H1 (cell line): ENCODE measurements at regions not wholly inside any gene's neighbourhood (a gene's known extent, or its start where the extent isn't known, plus 50 kb on each side); places are given as distances from the start of the nearest gene placed in this dataset.

Source experiments
- ATF3 ChIP-seq: IDR thresholded peaks from 2 replicates; pipeline ENCODE4 v1.6.1; 2011; ENCODE audit warnings: low read depth, mild to moderate bottlenecking, low read length; ENCODE audit not compliant: insufficient read depth
- CTCF ChIP-seq, 3 experiments: IDR thresholded peaks; 1 replicate in 2 of 3; 2 replicates in 1 of 3; pipeline versions ENCODE4 v1.5.1 to v1.6.1; 2011; ENCODE audit warnings: low read length in 3 of 3, mild to moderate bottlenecking in 3 of 3, inconsistent platforms in 2 of 3, low read depth in 1 of 3, moderate library complexity in 1 of 3; ENCODE audit not compliant: insufficient read depth in 1 of 3; ENCODE audit errors: control extremely low read depth in 1 of 3
- EP300 ChIP-seq, 2 experiments: IDR thresholded peaks; 1 replicate in 1 of 2; 2 replicates in 1 of 2; pipeline ENCODE4 v1.6.1; 2011 to 2012; ENCODE audit warnings: low read depth in 2 of 2, low read length in 2 of 2, mild to moderate bottlenecking in 2 of 2, borderline replicate concordance in 1 of 2, inconsistent platforms in 1 of 2, moderate library complexity in 1 of 2
- EZH2 ChIP-seq: fragments of 200-600 bp; sonication (generic); IDR thresholded peaks from 2 replicates; pipeline ENCODE4 v1.7.1; 2012; ENCODE audit warnings: low read depth, mild to moderate bottlenecking, moderate library complexity, low read length, inconsistent platforms; ENCODE audit not compliant: severe bottlenecking
- MAFK ChIP-seq: IDR thresholded peaks from 2 replicates; pipeline ENCODE4 v1.6.1; 2012; ENCODE audit warnings: low read depth, mild to moderate bottlenecking, improper control_type of control experiment, low read length
- MAX ChIP-seq: IDR thresholded peaks from 2 replicates; pipeline ENCODE4 v1.6.1; 2012; ENCODE audit warnings: inconsistent platforms
- POLR2A ChIP-seq, 2 experiments: IDR thresholded peaks; 1 replicate in 1 of 2; 2 replicates in 1 of 2; pipeline ENCODE4 v1.6.1; 2011; ENCODE audit warnings: low read depth in 2 of 2, low read length in 2 of 2, mild to moderate bottlenecking in 2 of 2; ENCODE audit errors: control extremely low read depth in 1 of 2
- RAD21 ChIP-seq, 2 experiments: IDR thresholded peaks in 1 of 2; conservative IDR thresholded peaks in 1 of 2; 2 replicates each; pipeline ENCODE4 v1.6.1; 2011; ENCODE audit warnings: low read depth in 2 of 2, low read length in 2 of 2, improper control_type of control experiment in 1 of 2, inconsistent platforms in 1 of 2, mild to moderate bottlenecking in 1 of 2, moderate library complexity in 1 of 2
- SP1 ChIP-seq: IDR thresholded peaks from 2 replicates; pipeline ENCODE4 v1.6.1; 2011; ENCODE audit warnings: low read depth, low read length
- SUZ12 ChIP-seq: fragments of 200-600 bp; sonication (generic); IDR thresholded peaks from 2 replicates; pipeline ENCODE4 v1.6.1; 2012; ENCODE audit warnings: mild to moderate bottlenecking, inconsistent platforms, low read length, moderate library complexity, mixed read lengths
- ZNF274 ChIP-seq: IDR thresholded peaks from 2 replicates; pipeline ENCODE4 v1.7.0; 2012; ENCODE audit warnings: low read length, borderline replicate concordance; ENCODE audit errors: extremely low read depth

- TF ChIP-seq ZNF274 (no peak), SP1 (no peak), EP300 (IDR thresholded peaks at IDR 0.05; ENCODE audit: borderline replicate concordance in 1 of 2, low read depth in 2 of 2, low read length in 2 of 2) (no peak), CTCF (IDR thresholded peaks at IDR 0.05; ENCODE audit: control extremely low read depth in 1 of 3, insufficient read depth in 1 of 3, low read depth in 1 of 3, low read length in 3 of 3) (no peak), MAFK (no peak), SUZ12 (no peak), ATF3 (no peak), MAX (no peak), POLR2A (IDR thresholded peaks at IDR 0.05; ENCODE audit: control extremely low read depth in 1 of 2, low read depth in 2 of 2, low read length in 2 of 2) (no peak), RAD21 (IDR thresholded peaks at IDR 0.05 in 1 of 2, conservative IDR thresholded peaks at IDR 0.05 in 1 of 2; ENCODE audit: low read depth in 2 of 2, low read length in 2 of 2) (no peak), EZH2 (no peak)
Observed at GRCh38 chr1:73784026-73784425, 413.9 kb downstream of the LRRIQ3 start.
